Endothelial cell (in vitro differentiated cells): ENCODE measurements at regions not wholly inside any gene's neighbourhood (a gene's known extent, or its start where the extent isn't known, plus 50 kb on each side); places are given as distances from the start of the nearest gene placed in this dataset.

Experiments used
- DNase-seq: peaks from one replicate; pipeline ENCODE4 v3.0.0; 2021; ENCODE audit warnings: low spot score
- H3K27ac Mint-ChIP-seq: one replicate; pipeline ENCODE4 v1.8.0; 2021; ENCODE audit warnings: mixed read lengths, inconsistent platforms; ENCODE audit not compliant: unreplicated experiment
- H3K27me3 Mint-ChIP-seq: one replicate; pipeline ENCODE4 v1.8.0; 2021; ENCODE audit warnings: mild to moderate bottlenecking, moderate library complexity, mixed read lengths, inconsistent platforms; ENCODE audit not compliant: unreplicated experiment
- H3K36me3 Mint-ChIP-seq: one replicate; pipeline ENCODE4 v1.8.0; 2021; ENCODE audit warnings: mild to moderate bottlenecking, low read depth, mixed read lengths, inconsistent platforms; ENCODE audit not compliant: unreplicated experiment
- H3K4me1 Mint-ChIP-seq: one replicate; pipeline ENCODE4 v1.8.0; 2021; ENCODE audit warnings: mild to moderate bottlenecking, mixed read lengths, inconsistent platforms; ENCODE audit not compliant: unreplicated experiment
- H3K4me3 Mint-ChIP-seq: one replicate; pipeline ENCODE4 v1.8.0; 2021; ENCODE audit warnings: mild to moderate bottlenecking, mixed read lengths, inconsistent platforms; ENCODE audit not compliant: unreplicated experiment
- H3K9me3 Mint-ChIP-seq: one replicate; pipeline ENCODE4 v1.8.0; 2021; ENCODE audit warnings: mixed read lengths, inconsistent platforms; ENCODE audit not compliant: unreplicated experiment
- TF ChIP-seq, protein P1 (sequence below): fragments of 200-600 bp; sonication (generic); IDR thresholded peaks from one replicate; pipeline ENCODE4 v1.5.0; 2021; ENCODE audit warnings: antibody characterized with exemption; ENCODE audit not compliant: unreplicated experiment

DNA sequence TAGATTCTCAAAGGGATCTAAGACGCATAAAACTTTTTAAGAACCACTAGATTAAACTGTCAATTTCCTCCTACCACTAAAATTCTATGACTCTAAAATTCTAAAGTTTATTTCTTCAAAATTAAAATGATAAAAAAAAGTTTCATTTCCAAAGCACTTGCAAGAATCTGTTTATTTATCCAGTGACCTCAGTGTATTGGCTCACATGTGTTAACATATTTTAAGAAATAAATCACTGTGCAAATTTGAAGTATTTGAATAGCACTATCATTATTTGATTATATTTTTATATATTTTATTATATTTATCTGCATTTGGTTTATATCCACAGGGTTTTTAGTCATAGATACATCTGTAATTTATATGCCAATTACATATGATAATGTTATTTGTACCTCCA is 62.2 kb upstream of the SLC12A2 start:
- Mint-ChIP-seq H3K27ac (no peak overlapping the region), H3K4me3 (no peak overlapping the region), H3K4me1 (no peaks in the 10 kb centered on the region)

More for the DNA sequence above, 62.2 kb upstream of the SLC12A2 start:
- TF ChIP-seq, protein P1, sequence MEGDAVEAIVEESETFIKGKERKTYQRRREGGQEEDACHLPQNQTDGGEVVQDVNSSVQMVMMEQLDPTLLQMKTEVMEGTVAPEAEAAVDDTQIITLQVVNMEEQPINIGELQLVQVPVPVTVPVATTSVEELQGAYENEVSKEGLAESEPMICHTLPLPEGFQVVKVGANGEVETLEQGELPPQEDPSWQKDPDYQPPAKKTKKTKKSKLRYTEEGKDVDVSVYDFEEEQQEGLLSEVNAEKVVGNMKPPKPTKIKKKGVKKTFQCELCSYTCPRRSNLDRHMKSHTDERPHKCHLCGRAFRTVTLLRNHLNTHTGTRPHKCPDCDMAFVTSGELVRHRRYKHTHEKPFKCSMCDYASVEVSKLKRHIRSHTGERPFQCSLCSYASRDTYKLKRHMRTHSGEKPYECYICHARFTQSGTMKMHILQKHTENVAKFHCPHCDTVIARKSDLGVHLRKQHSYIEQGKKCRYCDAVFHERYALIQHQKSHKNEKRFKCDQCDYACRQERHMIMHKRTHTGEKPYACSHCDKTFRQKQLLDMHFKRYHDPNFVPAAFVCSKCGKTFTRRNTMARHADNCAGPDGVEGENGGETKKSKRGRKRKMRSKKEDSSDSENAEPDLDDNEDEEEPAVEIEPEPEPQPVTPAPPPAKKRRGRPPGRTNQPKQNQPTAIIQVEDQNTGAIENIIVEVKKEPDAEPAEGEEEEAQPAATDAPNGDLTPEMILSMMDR: no peak
- DNase-seq: no peak
- no peaks in the 10 kb centered on the region for H3K27me3 Mint-ChIP-seq
- H3K36me3 Mint-ChIP-seq: no peaks in the 10 kb centered on the region
- no peaks in the 10 kb centered on the region for H3K9me3 Mint-ChIP-seq
